ENCODE measurements at regions not wholly inside any gene's neighbourhood (a gene's known extent, or its start where the extent isn't known, plus 50 kb on each side); places are given as distances from the start of the nearest gene placed in this dataset.

DNA sequence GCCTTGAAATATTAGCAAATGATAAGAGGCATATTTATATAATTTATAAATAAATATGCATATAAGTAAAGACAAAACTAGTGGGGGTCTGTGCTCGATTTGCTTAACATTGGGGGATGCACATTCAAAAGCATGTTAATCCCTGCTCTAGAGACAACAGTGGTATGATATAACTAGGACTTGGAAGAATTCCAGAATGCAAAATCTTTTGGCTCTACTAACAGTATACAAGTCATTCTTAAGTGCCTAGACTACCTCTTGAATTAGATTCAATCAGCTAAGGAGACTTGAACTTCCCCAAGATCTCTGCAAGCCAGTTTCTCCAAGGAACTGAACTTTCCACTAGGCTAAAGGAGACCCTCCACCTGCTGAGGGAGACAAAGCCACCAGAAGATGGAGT, 282.7 kb upstream of the RORA start:
- TF ChIP-seq CTCF (IDR thresholded peaks at IDR 0.05; ENCODE audit: low read depth, low read length): no peak

DNA sequence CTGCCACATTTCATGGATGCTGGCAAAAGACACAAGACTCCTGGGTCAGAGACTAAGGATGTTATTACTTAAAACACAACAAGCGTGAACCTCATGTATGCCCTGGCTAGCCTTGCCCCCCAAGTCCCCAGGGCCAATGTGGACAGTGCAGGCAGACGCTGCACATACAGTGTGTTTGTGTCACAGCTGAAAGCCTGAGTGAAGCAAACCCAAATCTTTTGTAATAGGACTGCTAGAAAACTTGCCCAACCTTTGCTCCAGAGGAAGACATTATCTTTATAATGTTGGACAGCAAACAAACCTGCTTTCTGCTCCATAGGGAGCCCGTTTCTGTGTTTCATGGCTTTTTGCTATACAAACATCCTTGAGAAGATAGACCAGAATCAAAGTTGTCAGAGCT, 282.0 kb upstream of the RORA start:
- H3K9me3 ChIP-seq: no peaks in the 10 kb centered on the region
- no peak for TF ChIP-seq CTCF (IDR thresholded peaks at IDR 0.05; ENCODE audit: low read depth, low read length)
- H3K36me3 ChIP-seq: no peaks in the 10 kb centered on the region
- H3K4me3 ChIP-seq (ENCODE audit: low read depth, low read length): no peak overlapping the region
- peaks cover 3% of the 10 kb centered on the region for H3K4me1 ChIP-seq
- no peaks in the 10 kb centered on the region for H3K27me3 ChIP-seq
- DNase-seq: no peak

More for the DNA sequence above, 282.7 kb upstream of the RORA start:
- no peaks in the 10 kb centered on the region for H3K27me3 ChIP-seq
- H3K4me1 ChIP-seq: no peaks in the 10 kb centered on the region
- H3K4me3 ChIP-seq (ENCODE audit: low read depth, low read length): no peak overlapping the region
- H3K36me3 ChIP-seq: no peaks in the 10 kb centered on the region
- DNase-seq: no peak
- no peaks in the 10 kb centered on the region for H3K9me3 ChIP-seq

- TF ChIP-seq CTCF (IDR thresholded peaks at IDR 0.05; ENCODE audit: low read depth, low read length): no peak
- Histone ChIP-seq H3K27me3 (no peaks in the 10 kb centered on the region), H3K36me3 (no peaks in the 10 kb centered on the region), H3K9me3 (no peaks in the 10 kb centered on the region), H3K4me3 (ENCODE audit: low read depth, low read length) (no peak overlapping the region), H3K4me1 (peaks cover 3% of the 10 kb centered on the region)
- no peak for DNase-seq
Observed at GRCh38 chr15:61509327-61509840, 280.3 kb upstream of the RORA start.

DNA sequence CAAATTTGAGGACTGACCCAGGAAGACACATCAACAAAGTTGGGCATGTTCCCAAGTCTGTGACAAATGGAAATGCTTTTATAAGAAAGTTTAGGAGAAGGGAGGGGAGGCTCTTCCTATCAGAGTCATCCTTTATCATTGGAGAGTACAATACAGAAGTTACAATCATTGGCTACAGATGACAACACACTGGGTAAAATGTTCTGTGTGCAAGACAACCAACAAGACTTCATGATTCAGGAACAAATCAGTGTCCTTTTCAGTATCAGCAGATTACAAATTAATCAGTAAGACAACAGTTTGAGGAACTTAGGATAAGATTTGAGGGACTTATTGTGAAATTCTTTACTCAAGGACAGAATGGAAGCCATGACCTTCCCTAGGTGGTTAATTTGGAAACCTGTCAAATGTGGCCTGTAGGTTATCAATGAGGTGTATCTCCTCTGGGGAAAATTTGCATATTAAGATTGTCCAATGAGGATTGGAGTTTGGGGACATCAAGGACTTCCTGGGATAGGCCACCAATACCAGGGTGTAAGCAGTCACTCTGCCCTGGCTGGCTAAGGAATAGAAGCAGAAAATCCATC, 274.4 kb upstream of the RORA start:
- no peaks in the 10 kb centered on the region for H3K36me3 ChIP-seq
- no peaks in the 10 kb centered on the region for H3K27me3 ChIP-seq
- no peak overlapping the region for H3K4me3 ChIP-seq (ENCODE audit: low read depth, low read length)
- TF ChIP-seq CTCF (IDR thresholded peaks at IDR 0.05; ENCODE audit: low read depth, low read length): no peak
- peaks cover 28% of the 10 kb centered on the region for H3K4me1 ChIP-seq
- DNase-seq: no peak
- no peaks in the 10 kb centered on the region for H3K9me3 ChIP-seq

GRCh38 chr15:61501815-61502389, 272.8 kb upstream of the RORA start:
- H3K27me3 ChIP-seq: no peaks in the 10 kb centered on the region
- no peak for DNase-seq
- H3K9me3 ChIP-seq: no peaks in the 10 kb centered on the region
- H3K4me1 ChIP-seq: peaks cover 28% of the 10 kb centered on the region
- no peaks in the 10 kb centered on the region for H3K36me3 ChIP-seq
- TF ChIP-seq CTCF (IDR thresholded peaks at IDR 0.05; ENCODE audit: low read depth, low read length): no peak
- no peak overlapping the region for H3K4me3 ChIP-seq (ENCODE audit: low read depth, low read length)

DNA sequence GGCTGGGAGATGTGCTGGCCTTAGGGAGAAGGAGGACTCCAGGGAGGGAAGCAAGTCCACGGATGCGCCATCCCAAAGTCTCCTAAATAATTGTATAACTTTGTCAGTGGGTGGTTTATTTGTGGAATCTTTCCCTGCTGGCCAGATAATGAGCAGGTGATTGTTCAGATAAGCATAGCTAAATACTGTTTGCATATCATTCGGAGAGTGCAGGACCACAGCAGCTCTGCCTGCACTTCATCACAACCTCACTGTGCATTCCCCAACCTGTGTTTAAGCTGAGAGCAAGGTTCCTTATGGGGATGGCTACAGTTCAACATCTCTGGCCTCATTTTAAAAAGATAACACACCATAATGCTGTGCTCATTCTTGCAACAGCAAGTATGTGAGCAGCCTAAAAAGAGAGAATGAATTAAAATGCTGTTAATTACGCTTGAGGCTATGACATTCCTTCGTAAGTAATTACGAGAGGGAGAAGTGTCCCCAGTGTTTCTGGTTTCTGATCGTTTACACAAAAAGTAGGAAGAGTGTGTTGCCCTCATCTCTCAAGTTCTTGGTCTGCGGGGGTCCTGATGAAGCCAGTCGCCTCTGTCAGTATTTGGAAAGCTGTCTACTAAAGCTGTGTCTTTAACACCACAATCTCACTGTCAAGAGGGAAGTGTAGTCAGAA, 272.0 kb upstream of the RORA start:
- Histone ChIP-seq H3K4me3 (ENCODE audit: low read depth, low read length) (no peak overlapping the region), H3K36me3 (no peaks in the 10 kb centered on the region), H3K27me3 (no peaks in the 10 kb centered on the region), H3K4me1 (peaks cover 25% of the 10 kb centered on the region), H3K9me3 (no peaks in the 10 kb centered on the region)
- no peak for DNase-seq
- TF ChIP-seq CTCF (IDR thresholded peaks at IDR 0.05; ENCODE audit: low read depth, low read length): no peak

Measured in BE2C (cell line).